GM19043 (cell line): ENCODE measurements at regions not wholly inside any gene's neighbourhood (a gene's known extent, or its start where the extent isn't known, plus 50 kb on each side); places are given as distances from the start of the nearest gene placed in this dataset.
"Not testable (repeated sequence)": the region's sequence is repeated elsewhere in the genome, so short reads cannot be mapped to it uniquely, and the experiment has no call there.

Experiments used
- ATAC-seq: cut with Tn5 transposase; IDR thresholded peaks from one replicate; pipeline ENCODE4 v1.9.1; 2021; ENCODE audit warnings: low read depth; ENCODE audit not compliant: unreplicated experiment

- ATAC-seq, result peak; percentile 80
Measured at GRCh38 chr3:27632431-27633223, 89.5 kb downstream of the EOMES start.

GRCh38 chr3:27630885-27631284 is 91.2 kb downstream of the EOMES start:
- ATAC-seq, result no peak

GRCh38 chr3:27629366-27629765 is 92.8 kb downstream of the EOMES start:
- no peak for ATAC-seq

GRCh38 chr3:27628026-27628750 is 93.9 kb downstream of the EOMES start:
- ATAC-seq, result no peak

- no peak for ATAC-seq
Measured at GRCh38 chr3:27626596-27627118, 95.5 kb downstream of the EOMES start.

GRCh38 chr3:27625864-27626263 is 96.3 kb downstream of the EOMES start:
- no peak for ATAC-seq

- no peak for ATAC-seq
Measured at GRCh38 chr3:27623085-27623753, 98.9 kb downstream of the EOMES start.

- no peak for ATAC-seq
Measured at GRCh38 chr3:27617552-27617951, 104.6 kb downstream of the EOMES start.

GRCh38 chr3:27616031-27616430 is 106.1 kb downstream of the EOMES start:
- no peak for ATAC-seq

GRCh38 chr3:27615555-27615954 is 106.6 kb downstream of the EOMES start:
- ATAC-seq, result no peak

- ATAC-seq, result no peak
Measured at GRCh38 chr3:27614592-27614991, 107.5 kb downstream of the EOMES start.

GRCh38 chr3:27613846-27614500 is 108.2 kb downstream of the EOMES start:
- no peak for ATAC-seq

- no peak for ATAC-seq
Measured at GRCh38 chr3:27610800-27611525, 111.2 kb downstream of the EOMES start.

- ATAC-seq, result no peak
Measured at GRCh38 chr3:27607370-27607769, 114.8 kb downstream of the EOMES start.

- no peak for ATAC-seq
Measured at GRCh38 chr3:27606537-27606936, 115.6 kb downstream of the EOMES start.

- ATAC-seq, result not testable (repeated sequence)
Measured at GRCh38 chr3:27601311-27601710, 117.1 kb upstream of the SLC4A7 start.

- ATAC-seq, result not testable (repeated sequence)
Measured at GRCh38 chr3:27599741-27600140, 115.6 kb upstream of the SLC4A7 start.

- ATAC-seq, result no peak
Measured at GRCh38 chr3:27596921-27597320, 112.7 kb upstream of the SLC4A7 start.

GRCh38 chr3:27596334-27596841 is 112.2 kb upstream of the SLC4A7 start:
- ATAC-seq, result peak; percentile 57
